Neural cell (in vitro differentiated cells): ENCODE measurements at regions not wholly inside any gene's neighbourhood (a gene's known extent, or its start where the extent isn't known, plus 50 kb on each side); places are given as distances from the start of the nearest gene placed in this dataset.

Experiments
- H2AFZ ChIP-seq: fragments of 200-600, 300-800 bp; sonication (generic), shearing (Covaris generic); 2 replicates; pipeline ENCODE4 v1.6.0; 2014; ENCODE audit warnings: low read depth, mild to moderate bottlenecking, antibody characterized with exemption, low read length, moderate library complexity
- H3F3A ChIP-seq: fragments of 200-600 bp; shearing (Covaris generic); 2 replicates; pipeline ENCODE4 v1.6.1; 2016; ENCODE audit warnings: mild to moderate bottlenecking, moderate library complexity, mixed read lengths, antibody characterized with exemption, low read length; ENCODE audit not compliant: insufficient read depth, poor library complexity, severe bottlenecking
- H3K27ac ChIP-seq: fragments of 200-600, 300-800 bp; sonication (generic), shearing (Covaris generic); 2 replicates; pipeline ENCODE4 v1.5.1; 2014; ENCODE audit warnings: mild to moderate bottlenecking, low read length, moderate library complexity
- H3K27me3 ChIP-seq: fragments of 300-800, 200-600 bp; sonication (generic), shearing (Covaris generic); 2 replicates; pipeline ENCODE4 v1.6.0; 2014; ENCODE audit warnings: mild to moderate bottlenecking, low read depth, low read length, moderate library complexity; ENCODE audit not compliant: insufficient read depth
- H3K36me3 ChIP-seq: fragments of 300-800, 200-600 bp; sonication (generic), shearing (Covaris generic); 2 replicates; pipeline ENCODE4 v1.5.1; 2014; ENCODE audit warnings: mild to moderate bottlenecking, antibody characterized with exemption, low read length, moderate library complexity; ENCODE audit not compliant: insufficient read depth
- H3K4me2 ChIP-seq: fragments of 300-800, 200-600 bp; sonication (generic), shearing (Covaris generic); 2 replicates; pipeline ENCODE4 v1.6.0; 2014; ENCODE audit warnings: mild to moderate bottlenecking, low read length
- H3K4me3 ChIP-seq: fragments of 300-800, 200-600 bp; sonication (generic), shearing (Covaris generic); 2 replicates; pipeline ENCODE4 v1.5.1; 2014; ENCODE audit warnings: mild to moderate bottlenecking, low read length, moderate library complexity
- H3K79me2 ChIP-seq: fragments of 200-600 bp; shearing (Covaris generic); replicated peaks from 2 replicates; pipeline ENCODE4 v1.6.0; 2014; ENCODE audit warnings: mild to moderate bottlenecking, low read length, moderate library complexity; ENCODE audit not compliant: insufficient read depth
- H3K9ac ChIP-seq: fragments of 300-800, 200-600 bp; sonication (generic), shearing (Covaris generic); 2 replicates; pipeline ENCODE4 v1.6.1; 2016; ENCODE audit warnings: mild to moderate bottlenecking, low read length, mixed read lengths
- H3K9me2 ChIP-seq: fragments of 200-600 bp; shearing (Covaris generic); 2 replicates; pipeline ENCODE4 v1.6.1; 2016; ENCODE audit warnings: mild to moderate bottlenecking, low read length, mixed read lengths; ENCODE audit not compliant: insufficient read depth
- H3K9me3 ChIP-seq: fragments of 200-600, 300-800 bp; sonication (generic), shearing (Covaris generic); 2 replicates; pipeline ENCODE4 v1.6.1; 2016; ENCODE audit warnings: mild to moderate bottlenecking, mixed run types, low read length, moderate library complexity, mixed read lengths
- H4K20me1 ChIP-seq: fragments of 200-600 bp; shearing (Covaris generic); 2 replicates; pipeline ENCODE4 v1.6.1; 2016; ENCODE audit warnings: mild to moderate bottlenecking, mixed run types; ENCODE audit not compliant: insufficient read depth
- EP300 ChIP-seq: fragments of 450-650 bp; conservative IDR thresholded peaks from 2 replicates; pipeline ENCODE4 v1.6.1; 2014; ENCODE audit warnings: antibody characterized with exemption, mild to moderate bottlenecking, moderate library complexity; ENCODE audit not compliant: poor library complexity, severe bottlenecking
- EZH2 ChIP-seq: fragments of 200-600, 300-800 bp; shearing (Covaris generic), sonication (generic); IDR thresholded peaks from 2 replicates; pipeline ENCODE4 v1.6.1; 2014; ENCODE audit warnings: antibody characterized with exemption, low read length, borderline replicate concordance, mild to moderate bottlenecking; ENCODE audit not compliant: insufficient read depth, poor library complexity, severe bottlenecking
- MXI1 ChIP-seq: fragments of 450-650 bp; conservative IDR thresholded peaks from 2 replicates; pipeline ENCODE4 v1.6.1; 2014; ENCODE audit warnings: antibody characterized with exemption, mild to moderate bottlenecking; ENCODE audit not compliant: poor library complexity, severe bottlenecking
- POLR2AphosphoS5 ChIP-seq: IDR thresholded peaks from 2 replicates; pipeline ENCODE4 v1.6.1; 2012
- RAD21 ChIP-seq: fragments of 450-650 bp; conservative IDR thresholded peaks from 2 replicates; pipeline ENCODE4 v1.6.1; 2014; ENCODE audit warnings: antibody characterized with exemption, mild to moderate bottlenecking, moderate library complexity
- SMC3 ChIP-seq: fragments of 450-650 bp; conservative IDR thresholded peaks from 2 replicates; pipeline ENCODE4 v1.6.1; 2014; ENCODE audit warnings: antibody characterized with exemption, mild to moderate bottlenecking, moderate library complexity; ENCODE audit not compliant: poor library complexity
- TAF1 ChIP-seq: IDR thresholded peaks from 2 replicates; pipeline ENCODE4 v1.6.1; 2012; ENCODE audit warnings: low read depth
- TF ChIP-seq, protein P1 (sequence below): fragments of 450-650 bp; IDR thresholded peaks from 2 replicates; pipeline ENCODE4 v1.5.1; 2014; ENCODE audit warnings: antibody characterized with exemption, mild to moderate bottlenecking, moderate library complexity; ENCODE audit not compliant: poor library complexity, severe bottlenecking
- TF ChIP-seq, protein P2 (sequence below): IDR thresholded peaks from 2 replicates; pipeline ENCODE4 v1.6.1; 2012; ENCODE audit warnings: borderline replicate concordance

DNA sequence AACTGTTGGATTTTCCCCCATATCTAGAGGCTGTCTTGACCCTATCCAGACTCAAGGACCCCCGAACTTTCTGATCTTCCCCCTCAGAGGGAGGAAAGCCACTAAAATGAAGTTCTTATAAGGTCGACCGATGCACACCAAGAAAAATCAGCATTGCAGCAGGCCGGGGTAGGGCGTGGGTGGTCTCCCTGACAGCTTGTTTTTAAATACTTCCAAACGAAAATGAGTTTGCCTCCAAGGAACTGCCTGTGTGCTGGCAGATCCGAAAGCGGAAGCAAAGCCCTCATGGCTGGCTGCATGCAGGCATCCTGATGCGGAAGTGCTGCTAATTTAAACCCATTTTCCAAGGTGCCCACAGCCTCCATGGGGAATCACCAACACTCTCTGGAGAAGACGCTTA, 374.3 kb upstream of the XYLT1 start:
- Histone ChIP-seq H3K9me3 (no peaks in the 10 kb centered on the region), H3K27ac (no peak overlapping the region), H3K79me2 (no peaks in the 10 kb centered on the region), H3K4me3 (no peak overlapping the region), H3K4me2 (no peak overlapping the region), H3K27me3 (no peaks in the 10 kb centered on the region), H3F3A (no peaks in the 10 kb centered on the region), H2AFZ (no peak overlapping the region), H3K36me3 (no peaks in the 10 kb centered on the region), H3K9me2 (no peaks in the 10 kb centered on the region), H3K9ac (no peak overlapping the region), H4K20me1 (no peaks in the 10 kb centered on the region)
- TF ChIP-seq POLR2AphosphoS5 (no peak), EP300 (no peak), TAF1 (no peak), EZH2 (no peak), MXI1 (no peak), SMC3 (no peak), RAD21 (no peak)
- TF ChIP-seq, protein P1, sequence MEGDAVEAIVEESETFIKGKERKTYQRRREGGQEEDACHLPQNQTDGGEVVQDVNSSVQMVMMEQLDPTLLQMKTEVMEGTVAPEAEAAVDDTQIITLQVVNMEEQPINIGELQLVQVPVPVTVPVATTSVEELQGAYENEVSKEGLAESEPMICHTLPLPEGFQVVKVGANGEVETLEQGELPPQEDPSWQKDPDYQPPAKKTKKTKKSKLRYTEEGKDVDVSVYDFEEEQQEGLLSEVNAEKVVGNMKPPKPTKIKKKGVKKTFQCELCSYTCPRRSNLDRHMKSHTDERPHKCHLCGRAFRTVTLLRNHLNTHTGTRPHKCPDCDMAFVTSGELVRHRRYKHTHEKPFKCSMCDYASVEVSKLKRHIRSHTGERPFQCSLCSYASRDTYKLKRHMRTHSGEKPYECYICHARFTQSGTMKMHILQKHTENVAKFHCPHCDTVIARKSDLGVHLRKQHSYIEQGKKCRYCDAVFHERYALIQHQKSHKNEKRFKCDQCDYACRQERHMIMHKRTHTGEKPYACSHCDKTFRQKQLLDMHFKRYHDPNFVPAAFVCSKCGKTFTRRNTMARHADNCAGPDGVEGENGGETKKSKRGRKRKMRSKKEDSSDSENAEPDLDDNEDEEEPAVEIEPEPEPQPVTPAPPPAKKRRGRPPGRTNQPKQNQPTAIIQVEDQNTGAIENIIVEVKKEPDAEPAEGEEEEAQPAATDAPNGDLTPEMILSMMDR: no peak
- TF ChIP-seq, protein P2, sequence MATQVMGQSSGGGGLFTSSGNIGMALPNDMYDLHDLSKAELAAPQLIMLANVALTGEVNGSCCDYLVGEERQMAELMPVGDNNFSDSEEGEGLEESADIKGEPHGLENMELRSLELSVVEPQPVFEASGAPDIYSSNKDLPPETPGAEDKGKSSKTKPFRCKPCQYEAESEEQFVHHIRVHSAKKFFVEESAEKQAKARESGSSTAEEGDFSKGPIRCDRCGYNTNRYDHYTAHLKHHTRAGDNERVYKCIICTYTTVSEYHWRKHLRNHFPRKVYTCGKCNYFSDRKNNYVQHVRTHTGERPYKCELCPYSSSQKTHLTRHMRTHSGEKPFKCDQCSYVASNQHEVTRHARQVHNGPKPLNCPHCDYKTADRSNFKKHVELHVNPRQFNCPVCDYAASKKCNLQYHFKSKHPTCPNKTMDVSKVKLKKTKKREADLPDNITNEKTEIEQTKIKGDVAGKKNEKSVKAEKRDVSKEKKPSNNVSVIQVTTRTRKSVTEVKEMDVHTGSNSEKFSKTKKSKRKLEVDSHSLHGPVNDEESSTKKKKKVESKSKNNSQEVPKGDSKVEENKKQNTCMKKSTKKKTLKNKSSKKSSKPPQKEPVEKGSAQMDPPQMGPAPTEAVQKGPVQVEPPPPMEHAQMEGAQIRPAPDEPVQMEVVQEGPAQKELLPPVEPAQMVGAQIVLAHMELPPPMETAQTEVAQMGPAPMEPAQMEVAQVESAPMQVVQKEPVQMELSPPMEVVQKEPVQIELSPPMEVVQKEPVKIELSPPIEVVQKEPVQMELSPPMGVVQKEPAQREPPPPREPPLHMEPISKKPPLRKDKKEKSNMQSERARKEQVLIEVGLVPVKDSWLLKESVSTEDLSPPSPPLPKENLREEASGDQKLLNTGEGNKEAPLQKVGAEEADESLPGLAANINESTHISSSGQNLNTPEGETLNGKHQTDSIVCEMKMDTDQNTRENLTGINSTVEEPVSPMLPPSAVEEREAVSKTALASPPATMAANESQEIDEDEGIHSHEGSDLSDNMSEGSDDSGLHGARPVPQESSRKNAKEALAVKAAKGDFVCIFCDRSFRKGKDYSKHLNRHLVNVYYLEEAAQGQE: no peak

DNA sequence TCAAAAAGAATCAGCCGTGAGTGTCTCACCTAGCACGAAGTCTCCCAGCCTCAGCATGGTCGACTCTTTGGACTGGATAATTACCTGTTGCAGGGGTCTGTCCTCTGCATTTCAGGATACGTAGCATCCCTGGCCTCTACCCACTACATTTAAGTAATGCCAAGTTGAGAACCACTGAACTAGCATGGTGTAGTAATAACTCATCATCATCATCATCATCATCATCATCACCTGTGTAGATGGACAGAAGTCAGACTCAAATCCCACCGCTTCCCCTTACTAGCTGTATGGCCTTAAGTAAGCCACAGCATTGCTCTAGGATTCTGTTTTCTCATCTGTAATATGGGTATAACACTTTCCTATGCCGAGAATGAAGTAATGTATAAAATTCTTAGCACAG, 373.1 kb upstream of the XYLT1 start:
- no peak overlapping the region for H3K9ac ChIP-seq
- no peaks in the 10 kb centered on the region for H3K27me3 ChIP-seq
- H3K36me3 ChIP-seq: no peaks in the 10 kb centered on the region

More for the DNA sequence above, 373.1 kb upstream of the XYLT1 start:
- no peaks in the 10 kb centered on the region for H3K9me2 ChIP-seq
- H2AFZ ChIP-seq: no peak overlapping the region
- no peak overlapping the region for H3K4me2 ChIP-seq
- no peak overlapping the region for H3K4me3 ChIP-seq
- no peak overlapping the region for H3K27ac ChIP-seq
- TF ChIP-seq EZH2 (no peak), EP300 (no peak), SMC3 (no peak), POLR2AphosphoS5 (no peak), RAD21 (no peak), TAF1 (no peak), MXI1 (no peak)
- TF ChIP-seq, protein P1: no peak
- TF ChIP-seq, protein P2: no peak
- H3K79me2 ChIP-seq: no peaks in the 10 kb centered on the region
- no peaks in the 10 kb centered on the region for H3K9me3 ChIP-seq
- H3F3A ChIP-seq: no peaks in the 10 kb centered on the region
- H4K20me1 ChIP-seq: no peaks in the 10 kb centered on the region
